ENCODE measurements at regions not wholly inside any gene's neighbourhood (a gene's known extent, or its start where the extent isn't known, plus 50 kb on each side); places are given as distances from the start of the nearest gene placed in this dataset.

GRCh38 chr7:4612237-4612636, 69.9 kb upstream of the FOXK1 start:
- no peak for TF ChIP-seq ZNF404 (tag by site-specific recombination; IDR thresholded peaks at IDR 0.05)
- TF ChIP-seq ZNF350 (tag by site-specific recombination; IDR thresholded peaks at IDR 0.05) = no peak

All from HEK293 (cell line).